Stomach (tissue), 8 donors: ENCODE measurements at regions not wholly inside any gene's neighbourhood (a gene's known extent, or its start where the extent isn't known, plus 50 kb on each side); places are given as distances from the start of the nearest gene placed in this dataset.

Source experiments
- DNase-seq, 2 donors: peaks; one replicate each; pipeline versions ENCODE4 v3.0.0 to v3.0.0-alpha.2; 2013 to 2019
- H3K27ac ChIP-seq, 5 donors: fragments of 200-600 bp in 4 of 5; sonication (generic) in 4 of 5; one replicate each; pipeline ENCODE4 v1.5.1; 2013 to 2019; ENCODE audit warnings: mild to moderate bottlenecking in 1 of 5, moderate library complexity in 1 of 5
- H3K27me3 ChIP-seq, 3 donors: fragments of 200-600 bp; sonication (generic); one replicate each; pipeline ENCODE4 v1.5.1; 2017 to 2019; ENCODE audit warnings: mixed run types in 1 of 3
- H3K36me3 ChIP-seq, 4 donors: fragments of 200-600 bp; sonication (generic); 1 replicate in 3 of 4; 2 replicates in 1 of 4; pipeline ENCODE4 v1.5.1; 2016 to 2019
- H3K4me1 ChIP-seq, 4 donors: fragments of 200-600 bp; sonication (generic); one replicate each; pipeline ENCODE4 v1.5.1; 2016 to 2019
- H3K4me3 ChIP-seq, 4 donors: fragments of 200-600 bp; sonication (generic) in 3 of 4; one replicate each; pipeline ENCODE4 v1.5.1; 2016 to 2019; ENCODE audit warnings: mild to moderate bottlenecking in 1 of 4
- H3K9me3 ChIP-seq, 4 donors: fragments of 200-600 bp; sonication (generic); one replicate each; pipeline ENCODE4 v1.5.1; 2016 to 2019
- CTCF ChIP-seq, 7 experiments: fragments of 450-650 bp in 4 of 7; fragments of 200-600 bp in 3 of 7; sonication (generic) in 3 of 7; IDR thresholded peaks; one replicate each; pipeline ENCODE4 v1.5.1; 2016 to 2019; ENCODE audit warnings: antibody characterized with exemption in 7 of 7, control low read depth in 2 of 7, mild to moderate bottlenecking in 1 of 7
- EP300 ChIP-seq: sonication (generic); formaldehyde crosslinking; IDR thresholded peaks from one replicate; pipeline ENCODE4 v1.6.1; 2017; ENCODE audit warnings: antibody characterized with exemption
- POLR2A ChIP-seq, 4 donors: fragments of 450-650 bp; IDR thresholded peaks; one replicate each; pipeline ENCODE4 v1.6.1; 2016; ENCODE audit warnings: antibody characterized with exemption in 4 of 4, control low read depth in 2 of 4, mild to moderate bottlenecking in 1 of 4, moderate library complexity in 1 of 4
- POLR2AphosphoS5 ChIP-seq, 3 donors: sonication (generic); formaldehyde crosslinking; IDR thresholded peaks; one replicate each; pipeline ENCODE4 v1.6.1; 2016; ENCODE audit warnings: antibody characterized with exemption in 3 of 3
- WGBS, 5 donors: extraction: QIAGEN DNeasy Blood & Tissue Kit in 3 of 5; methylation state at CpG; one replicate each; pipeline versions ENCODE4 v1.1.5 to v1.1.7; 2013 to 2018; 5-methylcytosine and 5-hydroxymethylcytosine counted together
- intact Hi-C: fragments of 100-400 bp; cut with DNase I; formaldehyde crosslinking; loops from one replicate; pipeline ENCODE4 v1.15.1; 2023; ENCODE audit warnings: low total_unique reads
- donor health status: healthy with polysubstance abuse.
- donor health status: Bipolar disorder and iron deficiency.
- donor health status: healthy.

GRCh38 chr9:116073826-116074225 lies 79.8 kb upstream of the PAPPA start:
- intact Hi-C loops = no loop called here
- Histone ChIP-seq H3K36me3 (no peaks in the 10 kb centered on the region), H3K4me1 (no peaks in the 10 kb centered on the region), H3K9me3 (no peaks in the 10 kb centered on the region), H3K4me3 (no peak overlapping the region), H3K27ac (no peak overlapping the region), H3K27me3 (no peaks in the 10 kb centered on the region)
- no peak for DNase-seq
- no peak for TF ChIP-seq CTCF (IDR thresholded peaks at IDR 0.05)
- WGBS, 5 donors = 60 to 81% (median 69%) methylated on average over 2 of the region's 2 CpGs

- TF ChIP-seq POLR2AphosphoS5 (IDR thresholded peaks at IDR 0.05) (no peak), POLR2A (IDR thresholded peaks at IDR 0.05) (no peak), EP300 (no peak), CTCF (IDR thresholded peaks at IDR 0.05) (no peak)
- no peaks in the 10 kb centered on the region for H3K9me3 ChIP-seq
- H3K4me1 ChIP-seq = no peaks in the 10 kb centered on the region
- intact Hi-C loops = no loop called here
- no peak for DNase-seq
- H3K27me3 ChIP-seq = no peaks in the 10 kb centered on the region
- no peak overlapping the region for H3K27ac ChIP-seq
- no peaks in the 10 kb centered on the region for H3K36me3 ChIP-seq
- H3K4me3 ChIP-seq = no peak overlapping the region
Observed at GRCh38 chr9:116074658-116075057, 78.9 kb upstream of the PAPPA start.

- Histone ChIP-seq H3K27me3 (no peaks in the 10 kb centered on the region), H3K4me3 (no peak overlapping the region), H3K27ac (no peak overlapping the region), H3K4me1 (no peaks in the 10 kb centered on the region), H3K9me3 (no peaks in the 10 kb centered on the region), H3K36me3 (no peaks in the 10 kb centered on the region)
- TF ChIP-seq EP300 (no peak), CTCF (IDR thresholded peaks at IDR 0.05) (no peak), POLR2AphosphoS5 (IDR thresholded peaks at IDR 0.05) (no peak), POLR2A (IDR thresholded peaks at IDR 0.05) (no peak)
- intact Hi-C loops = no loop called here
- DNase-seq = no peak
- 90 to 95% (median 91%) methylated on average over 5 of the region's 5 CpGs for WGBS, 5 donors
Observed at GRCh38 chr9:116075191-116075590, 78.4 kb upstream of the PAPPA start.

- intact Hi-C loops = no loop called here
- TF ChIP-seq POLR2A (IDR thresholded peaks at IDR 0.05) = no peak
- TF ChIP-seq CTCF (IDR thresholded peaks at IDR 0.05) = no peak
- TF ChIP-seq POLR2AphosphoS5 (IDR thresholded peaks at IDR 0.05) = no peak
- TF ChIP-seq EP300 = no peak
- no peaks in the 10 kb centered on the region for H3K36me3 ChIP-seq
- no peaks in the 10 kb centered on the region for H3K27me3 ChIP-seq
- no peaks in the 10 kb centered on the region for H3K9me3 ChIP-seq
- H3K4me1 ChIP-seq = no peaks in the 10 kb centered on the region
- DNase-seq = no peak
- no peak overlapping the region for H3K4me3 ChIP-seq
- no peak overlapping the region for H3K27ac ChIP-seq
Observed at GRCh38 chr9:116078640-116079039, 75.0 kb upstream of the PAPPA start.

GRCh38 chr9:116080561-116080960 lies 73.0 kb upstream of the PAPPA start:
- H3K4me3 ChIP-seq = no peak overlapping the region
- no peaks in the 10 kb centered on the region for H3K27me3 ChIP-seq
- H3K4me1 ChIP-seq = no peaks in the 10 kb centered on the region
- H3K9me3 ChIP-seq = no peaks in the 10 kb centered on the region
- intact Hi-C loops = no loop called here
- TF ChIP-seq EP300 (no peak), POLR2AphosphoS5 (IDR thresholded peaks at IDR 0.05) (no peak), CTCF (IDR thresholded peaks at IDR 0.05) (no peak), POLR2A (IDR thresholded peaks at IDR 0.05) (no peak)
- no peaks in the 10 kb centered on the region for H3K36me3 ChIP-seq
- 54 to 67% (median 65%) methylated on average over 5 of the region's 5 CpGs for WGBS, 5 donors
- no peak for DNase-seq
- H3K27ac ChIP-seq = no peak overlapping the region
